Thyroid gland (tissue), 4 donors: ENCODE measurements at regions not wholly inside any gene's neighbourhood (a gene's known extent, or its start where the extent isn't known, plus 50 kb on each side); places are given as distances from the start of the nearest gene placed in this dataset.

Experiments used
- CTCF ChIP-seq, 6 experiments: fragments of 200-600 bp in 3 of 6; fragments of 450-650 bp in 3 of 6; sonication (generic) in 3 of 6; IDR thresholded peaks; one replicate each; pipeline ENCODE4 v1.5.1; 2016 to 2019; ENCODE audit warnings: antibody characterized with exemption in 6 of 6, mild to moderate bottlenecking in 2 of 6, inconsistent platforms in 1 of 6, moderate library complexity in 1 of 6
- POLR2A ChIP-seq, 2 donors: fragments of 450-650 bp; IDR thresholded peaks; one replicate each; pipeline ENCODE4 v1.6.1; 2017; ENCODE audit warnings: antibody characterized with exemption in 2 of 2, mild to moderate bottlenecking in 2 of 2, moderate library complexity in 1 of 2

- TF ChIP-seq CTCF (IDR thresholded peaks at IDR 0.05) (no peak), POLR2A (IDR thresholded peaks at IDR 0.05) (no peak)
These were observed 355.6 kb downstream of the TENT5A start for GRCh38 chr6:81396916-81397315.
